DMS 273 treated with DMSO at 0.1 percent for 48 hours (cell line): ENCODE measurements at regions not wholly inside any gene's neighbourhood (a gene's known extent, or its start where the extent isn't known, plus 50 kb on each side); places are given as distances from the start of the nearest gene placed in this dataset.

Experiments
- DNase-seq: peaks from one replicate; lab custom pipeline; 2025; lab: John Stamatoyannopoulos, UW

GRCh38 chr5:66306105-66306843 lies 162.2 kb downstream of the SREK1 start:
- peak; percentile 35 for DNase-seq

DNA sequence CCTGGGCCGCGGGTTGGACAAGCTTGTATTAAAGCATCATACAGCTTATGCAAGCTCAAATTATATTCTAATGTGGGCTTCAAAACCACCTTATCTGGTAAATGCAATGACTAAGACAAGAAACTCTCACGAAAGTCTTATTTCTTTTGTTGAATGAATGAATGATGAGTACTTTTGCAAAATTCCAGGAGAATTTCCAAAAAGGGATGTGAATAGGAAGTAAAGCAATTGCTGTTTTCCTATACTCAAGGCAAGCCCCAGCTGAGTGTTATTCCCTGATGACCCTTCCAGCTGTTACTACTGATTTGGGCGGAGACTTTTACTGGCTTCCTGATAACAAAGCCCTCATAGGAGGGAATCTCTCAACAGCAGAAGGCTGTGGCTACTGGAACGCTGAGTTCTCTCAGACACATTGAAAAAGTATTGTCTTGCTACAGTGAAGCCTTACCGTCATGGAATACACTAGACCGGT lies 162.8 kb downstream of the SREK1 start:
- DNase-seq, result no peak

GRCh38 chr5:66307647-66308241 lies 163.6 kb downstream of the SREK1 start:
- peak; percentile 52 for DNase-seq

DNA sequence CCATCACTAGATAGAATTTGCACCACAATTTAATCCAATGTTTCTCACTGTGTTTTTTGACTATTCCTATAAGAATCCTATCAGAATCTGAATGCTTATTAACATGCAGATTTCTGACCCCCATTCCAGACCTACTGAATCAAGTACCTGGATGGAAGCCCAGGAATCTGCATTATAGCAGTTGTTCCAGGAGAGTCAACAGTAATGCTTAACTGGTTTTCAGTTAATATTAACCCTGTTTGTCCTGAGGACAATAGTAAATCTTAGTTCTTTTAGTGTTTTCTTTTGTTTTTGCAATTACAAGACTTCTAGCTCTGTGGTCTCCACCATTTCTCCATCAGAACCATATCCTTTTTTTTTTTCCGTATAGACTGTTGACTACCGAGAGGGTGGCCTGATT lies 168.2 kb downstream of the SREK1 start:
- DNase-seq, result no peak

- DNase-seq, result no peak
Observed at GRCh38 chr5:66315784-66316183, 171.7 kb downstream of the SREK1 start.

GRCh38 chr5:66322786-66323528 lies 178.9 kb downstream of the SREK1 start:
- peak; percentile 83 for DNase-seq

GRCh38 chr5:66323529-66323895 lies 179.4 kb downstream of the SREK1 start:
- no peak for DNase-seq

DNA sequence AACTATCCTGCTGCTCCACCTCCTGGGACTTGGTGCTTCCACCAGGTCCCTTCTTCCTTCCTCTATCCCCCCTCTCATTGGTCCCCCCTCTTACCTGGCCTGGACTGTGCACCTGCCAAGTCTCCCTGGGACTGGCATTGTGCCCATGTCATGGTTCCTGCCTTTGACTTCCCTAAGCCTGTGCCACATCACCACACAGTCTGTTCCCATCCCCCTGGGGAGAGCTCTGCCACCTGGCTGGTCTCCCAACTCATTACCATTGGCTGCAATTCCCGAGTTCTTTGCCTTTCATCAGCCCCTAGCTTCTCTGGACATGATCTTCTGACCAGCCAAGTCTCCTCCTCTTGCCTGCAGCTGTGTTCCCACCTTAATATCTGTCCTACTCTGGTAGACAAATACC lies 180.3 kb downstream of the SREK1 start:
- DNase-seq, result peak; percentile 37

- DNase-seq, result no peak
Observed at GRCh38 chr5:66326276-66326675, 182.2 kb downstream of the SREK1 start.

GRCh38 chr5:66327008-66327407 lies 182.9 kb downstream of the SREK1 start:
- DNase-seq, result no peak

- no peak for DNase-seq
Observed at GRCh38 chr5:66329078-66329477, 185.0 kb downstream of the SREK1 start.

GRCh38 chr5:66333192-66333591 lies 189.1 kb downstream of the SREK1 start:
- DNase-seq, result no peak

- no peak for DNase-seq
Observed at GRCh38 chr5:66337626-66338226, 193.6 kb downstream of the SREK1 start.

DNA sequence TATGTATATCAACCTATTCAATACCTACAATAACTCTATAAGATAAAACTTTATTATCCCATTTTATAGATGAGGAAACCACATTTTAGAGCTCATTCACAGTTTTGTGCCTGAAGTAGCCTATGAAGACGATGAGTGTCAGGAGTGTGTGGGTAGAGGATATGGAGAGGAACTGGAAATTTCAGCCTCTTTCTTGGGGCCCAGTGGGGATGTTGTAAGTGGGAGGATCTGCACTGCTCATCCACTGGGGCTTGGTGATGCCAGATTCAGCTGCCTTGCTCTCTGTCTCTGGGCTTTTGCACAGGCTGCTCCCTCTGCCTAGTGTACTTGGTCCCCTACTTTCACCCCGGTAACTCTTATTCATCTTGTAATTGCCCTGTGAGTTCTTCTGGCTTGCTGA lies 194.7 kb downstream of the SREK1 start:
- DNase-seq, result no peak

DNA sequence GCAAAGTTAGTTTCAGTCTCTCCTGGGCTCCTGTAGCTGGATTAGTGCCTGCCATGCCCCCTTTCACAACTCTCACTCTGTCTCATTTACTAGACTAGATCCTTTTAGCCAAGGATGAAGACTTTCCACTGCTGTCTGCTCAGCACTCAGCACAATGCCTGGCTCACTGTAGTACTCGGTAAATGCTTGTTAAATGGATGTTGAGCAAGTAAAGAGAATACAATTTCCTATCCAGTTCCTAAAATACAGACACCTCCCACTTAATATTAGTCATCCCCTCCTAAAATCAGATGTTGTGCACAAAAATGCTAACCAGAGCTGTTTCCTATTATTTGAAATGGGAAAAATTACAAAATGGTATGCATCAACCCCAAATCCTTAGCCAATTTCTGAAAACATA lies 195.8 kb downstream of the SREK1 start:
- DNase-seq, result no peak

GRCh38 chr5:66340786-66341185 lies 196.7 kb downstream of the SREK1 start:
- DNase-seq, result no peak

DNA sequence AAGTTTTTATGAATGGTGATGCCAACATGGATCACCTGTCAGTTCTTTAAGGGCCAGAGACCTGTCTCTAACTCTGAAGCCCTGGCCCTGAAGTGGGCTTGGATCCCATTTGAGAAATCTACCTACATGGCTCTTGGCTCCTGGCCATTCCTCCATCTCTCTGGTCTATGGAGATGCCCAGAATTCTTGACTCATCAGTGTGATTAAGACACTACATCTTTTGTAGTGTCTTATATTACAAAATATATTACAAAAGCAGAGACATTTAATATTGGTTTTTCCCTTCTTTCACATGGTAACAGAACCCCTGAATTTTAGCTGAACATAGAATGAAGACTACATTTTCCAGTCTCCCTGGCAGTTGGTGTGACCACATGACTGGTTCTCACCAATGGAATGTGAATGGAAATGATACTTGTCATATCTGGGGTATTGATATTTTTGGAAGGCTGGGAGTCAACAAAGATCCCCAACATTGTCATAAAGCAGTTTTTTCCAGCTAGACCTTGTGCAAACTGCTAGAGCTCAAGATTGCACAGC lies 198.3 kb downstream of the SREK1 start:
- no peak for DNase-seq

- DNase-seq, result no peak
Observed at GRCh38 chr5:66343370-66344071, 199.4 kb downstream of the SREK1 start.

DNA sequence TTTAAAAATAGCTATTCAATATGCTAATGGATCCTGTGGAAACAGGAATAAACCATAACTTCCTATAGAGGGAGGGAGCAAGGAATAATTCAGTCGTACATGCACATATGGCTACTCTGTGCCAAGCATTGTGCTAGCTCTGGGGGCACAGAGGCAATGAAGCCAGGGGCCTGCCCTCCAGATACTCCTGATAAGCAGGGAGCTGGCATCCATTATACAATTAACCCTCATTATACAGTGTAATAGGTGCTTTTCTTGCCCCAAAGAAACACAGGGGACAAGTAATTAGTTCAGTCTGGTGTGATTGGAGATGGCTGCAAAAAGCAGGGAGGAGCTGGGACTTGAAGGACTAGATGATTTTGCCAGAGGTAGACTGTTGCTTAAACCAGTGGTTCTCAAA lies 200.4 kb downstream of the SREK1 start:
- DNase-seq, result no peak

DNA sequence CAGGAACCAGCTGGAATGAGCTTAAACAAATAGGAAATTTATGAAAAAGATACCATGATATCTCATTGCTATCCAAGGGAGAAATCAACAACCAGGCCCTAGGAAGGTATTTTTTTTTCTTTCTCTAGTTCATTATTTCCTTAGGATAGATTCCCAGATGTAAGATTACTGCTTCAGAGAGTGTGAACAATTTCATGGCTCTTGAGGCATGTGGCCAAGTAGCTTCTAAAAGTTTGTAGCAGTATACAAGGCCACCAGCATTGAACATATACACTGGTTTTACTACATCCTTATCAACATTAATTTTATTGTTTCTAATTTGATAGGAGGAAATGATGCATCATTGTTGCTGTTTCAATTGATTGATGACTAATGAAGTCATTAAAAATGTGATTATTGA lies 201.2 kb downstream of the SREK1 start:
- no peak for DNase-seq

GRCh38 chr5:66346869-66347268 lies 202.8 kb downstream of the SREK1 start:
- no peak for DNase-seq
